ENCODE measurements at regions not wholly inside any gene's neighbourhood (a gene's known extent, or its start where the extent isn't known, plus 50 kb on each side); places are given as distances from the start of the nearest gene placed in this dataset.

DNA sequence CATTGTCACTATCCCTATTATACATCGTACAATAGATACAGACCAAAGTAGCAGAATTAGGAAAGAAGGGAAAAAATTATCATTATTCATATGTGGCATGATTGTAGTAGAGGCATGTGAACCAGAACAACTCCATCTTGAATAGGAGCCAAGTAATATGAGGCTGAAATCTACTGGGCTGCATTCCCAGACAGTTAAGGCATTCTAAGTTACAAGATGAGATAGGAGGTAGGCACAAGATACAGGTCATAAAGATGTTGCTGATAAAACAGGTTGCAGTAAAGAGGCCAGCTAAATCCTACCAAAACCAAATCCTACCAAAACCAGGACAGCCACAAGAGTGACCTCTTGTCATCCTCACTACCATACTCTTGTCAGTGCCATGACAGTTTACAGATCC lies 1035.4 kb upstream of the SEMA6D start:
- no peak overlapping the region for H3K4me3 Mint-ChIP-seq (ENCODE audit: low read depth)
- TF ChIP-seq, protein P1, sequence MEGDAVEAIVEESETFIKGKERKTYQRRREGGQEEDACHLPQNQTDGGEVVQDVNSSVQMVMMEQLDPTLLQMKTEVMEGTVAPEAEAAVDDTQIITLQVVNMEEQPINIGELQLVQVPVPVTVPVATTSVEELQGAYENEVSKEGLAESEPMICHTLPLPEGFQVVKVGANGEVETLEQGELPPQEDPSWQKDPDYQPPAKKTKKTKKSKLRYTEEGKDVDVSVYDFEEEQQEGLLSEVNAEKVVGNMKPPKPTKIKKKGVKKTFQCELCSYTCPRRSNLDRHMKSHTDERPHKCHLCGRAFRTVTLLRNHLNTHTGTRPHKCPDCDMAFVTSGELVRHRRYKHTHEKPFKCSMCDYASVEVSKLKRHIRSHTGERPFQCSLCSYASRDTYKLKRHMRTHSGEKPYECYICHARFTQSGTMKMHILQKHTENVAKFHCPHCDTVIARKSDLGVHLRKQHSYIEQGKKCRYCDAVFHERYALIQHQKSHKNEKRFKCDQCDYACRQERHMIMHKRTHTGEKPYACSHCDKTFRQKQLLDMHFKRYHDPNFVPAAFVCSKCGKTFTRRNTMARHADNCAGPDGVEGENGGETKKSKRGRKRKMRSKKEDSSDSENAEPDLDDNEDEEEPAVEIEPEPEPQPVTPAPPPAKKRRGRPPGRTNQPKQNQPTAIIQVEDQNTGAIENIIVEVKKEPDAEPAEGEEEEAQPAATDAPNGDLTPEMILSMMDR (IDR thresholded peaks at IDR 0.05; ENCODE audit: unreplicated experiment) = no peak
- H3K27me3 Mint-ChIP-seq = no peaks in the 10 kb centered on the region
- no peak overlapping the region for H3K27ac Mint-ChIP-seq
- no peak for DNase-seq (ENCODE audit: low spot score, unreplicated experiment)
- H3K9me3 Mint-ChIP-seq (ENCODE audit: low read depth) = no peaks in the 10 kb centered on the region
- no peaks in the 10 kb centered on the region for H3K36me3 Mint-ChIP-seq (ENCODE audit: insufficient read depth)
- no peaks in the 10 kb centered on the region for H3K4me1 Mint-ChIP-seq (ENCODE audit: low read depth)

DNA sequence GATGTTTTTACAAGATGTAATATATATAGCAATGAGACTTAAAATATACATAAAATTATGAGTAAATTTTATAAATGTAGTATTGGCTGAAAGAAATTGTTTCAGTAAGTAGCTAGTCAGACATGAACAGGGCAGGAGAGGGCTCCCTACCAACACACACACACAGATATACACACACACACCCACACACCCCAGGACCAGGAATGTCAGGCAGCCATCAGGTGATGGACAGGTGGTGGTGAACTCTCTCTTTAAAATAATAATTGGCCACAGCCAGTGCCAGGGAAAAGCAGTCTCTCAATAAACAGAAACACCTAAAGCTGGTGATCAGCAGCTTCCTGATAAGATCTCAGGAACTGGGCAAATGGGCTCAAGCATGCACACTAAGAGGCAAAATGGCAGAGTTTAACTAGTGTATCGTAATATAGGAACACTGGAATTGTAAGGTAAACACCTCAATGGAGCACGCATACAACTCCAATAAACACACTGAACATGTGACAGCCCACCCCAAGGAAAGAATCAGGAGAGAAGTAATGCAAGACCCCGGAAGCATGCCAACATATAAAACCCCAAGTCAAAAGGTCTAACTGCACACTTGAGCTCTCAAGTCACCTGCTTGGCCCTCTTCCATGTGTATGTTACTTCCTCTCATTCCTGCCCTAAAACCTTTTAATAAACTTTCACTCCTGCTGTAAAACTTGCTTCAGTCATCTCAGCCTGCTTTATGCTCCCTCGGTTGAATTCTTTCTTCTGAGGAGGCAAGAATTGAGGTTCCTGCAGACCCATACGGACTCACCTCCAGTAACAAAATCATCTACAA lies 1034.1 kb upstream of the SEMA6D start:
- Mint-ChIP-seq H3K27ac (no peak overlapping the region), H3K36me3 (ENCODE audit: insufficient read depth) (no peaks in the 10 kb centered on the region), H3K27me3 (no peaks in the 10 kb centered on the region), H3K4me3 (ENCODE audit: low read depth) (no peak overlapping the region), H3K9me3 (ENCODE audit: low read depth) (no peaks in the 10 kb centered on the region), H3K4me1 (ENCODE audit: low read depth) (no peaks in the 10 kb centered on the region)
- TF ChIP-seq, protein P1 (IDR thresholded peaks at IDR 0.05; ENCODE audit: unreplicated experiment) = no peak
- DNase-seq (ENCODE audit: low spot score, unreplicated experiment) = no peak

GRCh38 chr15:46685096-46685495 lies 1032.2 kb upstream of the SEMA6D start:
- H3K36me3 Mint-ChIP-seq (ENCODE audit: insufficient read depth) = no peaks in the 10 kb centered on the region
- no peaks in the 10 kb centered on the region for H3K27me3 Mint-ChIP-seq
- H3K4me1 Mint-ChIP-seq (ENCODE audit: low read depth) = no peaks in the 10 kb centered on the region
- no peaks in the 10 kb centered on the region for H3K9me3 Mint-ChIP-seq (ENCODE audit: low read depth)
- TF ChIP-seq, protein P1 (IDR thresholded peaks at IDR 0.05; ENCODE audit: unreplicated experiment) = no peak
- H3K4me3 Mint-ChIP-seq (ENCODE audit: low read depth) = no peak overlapping the region
- no peak for DNase-seq (ENCODE audit: low spot score, unreplicated experiment)
- no peak overlapping the region for H3K27ac Mint-ChIP-seq

DNA sequence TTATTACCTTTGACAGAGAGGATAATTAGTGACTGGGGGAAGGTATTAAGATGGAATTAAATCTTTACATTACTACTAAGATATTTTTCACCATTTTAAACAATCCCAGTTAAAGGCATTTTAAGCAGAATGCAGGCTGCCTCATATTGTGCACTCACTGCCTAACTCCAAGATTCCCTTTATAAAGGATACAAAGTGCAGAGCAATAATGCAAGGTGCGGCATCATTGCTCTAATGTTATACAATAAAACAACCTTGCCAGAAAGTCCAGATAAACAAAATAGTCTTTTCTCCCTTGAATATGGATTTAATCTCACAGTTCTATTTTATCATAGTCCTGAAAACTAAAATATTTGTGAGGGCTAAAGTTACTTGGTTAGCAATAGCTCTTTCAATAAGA lies 1031.6 kb upstream of the SEMA6D start:
- Mint-ChIP-seq H3K4me1 (ENCODE audit: low read depth) (no peaks in the 10 kb centered on the region), H3K4me3 (ENCODE audit: low read depth) (no peak overlapping the region), H3K9me3 (ENCODE audit: low read depth) (no peaks in the 10 kb centered on the region), H3K27me3 (no peaks in the 10 kb centered on the region), H3K27ac (no peak overlapping the region), H3K36me3 (ENCODE audit: insufficient read depth) (no peaks in the 10 kb centered on the region)
- DNase-seq (ENCODE audit: low spot score, unreplicated experiment) = no peak
- TF ChIP-seq, protein P1 (IDR thresholded peaks at IDR 0.05; ENCODE audit: unreplicated experiment) = no peak

- Mint-ChIP-seq H3K4me3 (ENCODE audit: low read depth) (no peak overlapping the region), H3K36me3 (ENCODE audit: insufficient read depth) (no peaks in the 10 kb centered on the region), H3K27ac (no peak overlapping the region), H3K9me3 (ENCODE audit: low read depth) (no peaks in the 10 kb centered on the region), H3K27me3 (no peaks in the 10 kb centered on the region), H3K4me1 (ENCODE audit: low read depth) (peaks cover 2% of the 10 kb centered on the region)
- TF ChIP-seq, protein P1 (IDR thresholded peaks at IDR 0.05; ENCODE audit: unreplicated experiment) = no peak
- no peak for DNase-seq (ENCODE audit: low spot score, unreplicated experiment)
These were observed 1021.0 kb upstream of the SEMA6D start for GRCh38 chr15:46696281-46696680.

Measured in progenitor cell of endocrine pancreas (in vitro differentiated cells).